Activated CD4-positive, alpha-beta T cell treated with anti-CD3 and anti-CD28 coated beads for 4 hours (primary cell): ENCODE measurements at regions not wholly inside any gene's neighbourhood (a gene's known extent, or its start where the extent isn't known, plus 50 kb on each side); places are given as distances from the start of the nearest gene placed in this dataset.

ENCODE experiments used
- DNase-seq, 2 donors: peaks; one replicate each; pipeline ENCODE4 v3.0.0-alpha.2; 2020

DNA sequence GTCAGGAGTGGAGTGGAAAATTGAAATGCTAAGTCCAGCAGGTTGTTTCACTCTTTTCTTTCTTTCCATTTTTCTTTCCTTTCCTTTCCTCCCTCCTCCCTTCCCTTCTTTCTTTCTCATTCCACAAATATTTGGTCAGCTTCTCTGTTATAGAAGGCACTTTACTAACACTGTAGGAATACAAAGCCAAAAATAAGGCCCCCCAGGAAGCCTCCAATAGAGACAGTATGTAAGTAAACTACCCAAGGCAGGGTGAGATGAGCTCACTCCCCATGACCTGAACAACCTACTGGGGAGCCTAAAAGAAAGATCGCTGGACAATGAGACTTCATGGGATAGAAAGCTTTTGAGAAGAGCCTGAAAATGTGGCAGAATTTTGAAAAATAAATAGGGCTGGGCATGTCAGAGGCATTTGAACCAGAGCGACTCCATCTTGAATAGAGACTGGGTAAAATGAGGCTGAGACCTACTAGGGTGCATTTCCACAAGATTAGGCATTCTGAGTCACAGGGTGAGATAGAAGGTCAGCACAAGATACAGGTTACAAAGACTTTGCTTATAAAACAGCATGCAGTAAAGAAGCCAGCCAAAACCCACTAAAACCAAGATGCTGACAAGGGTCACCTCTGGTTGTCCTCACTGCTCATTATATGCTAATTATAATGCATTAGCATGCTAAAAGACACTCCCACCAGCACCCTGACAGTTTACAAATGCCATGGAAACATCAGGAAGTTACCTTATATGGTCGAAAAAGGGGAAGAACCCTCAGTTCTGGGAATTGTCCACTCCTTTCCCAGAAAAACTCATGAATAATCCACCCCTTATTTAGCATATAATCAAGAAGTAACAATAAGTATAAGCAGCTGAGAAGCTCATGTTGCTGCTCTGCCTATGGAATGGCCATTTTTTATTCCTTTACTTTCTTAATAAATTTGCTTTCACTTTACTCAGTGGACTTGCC, 158.9 kb upstream of the EGFLAM start:
- DNase-seq = no peak

DNA sequence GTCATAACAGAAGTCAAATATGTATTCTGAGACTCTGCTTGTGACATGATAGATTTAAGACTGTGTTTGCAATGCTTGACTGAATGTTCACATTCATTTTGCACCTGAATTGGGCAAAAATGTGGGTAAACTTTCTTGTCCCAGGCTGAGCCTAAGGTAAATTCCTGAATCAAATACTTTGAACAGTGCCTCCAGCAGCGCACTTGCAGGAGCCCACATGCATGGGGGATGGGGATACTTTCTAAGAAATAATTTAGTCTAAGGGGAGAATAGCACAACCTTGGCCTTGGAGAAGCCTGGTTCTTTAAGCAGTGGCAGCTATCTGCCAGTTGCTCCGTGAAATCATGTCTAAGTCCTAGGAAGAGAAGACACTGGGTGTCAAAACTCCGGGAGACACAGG, 163.5 kb upstream of the EGFLAM start:
- no peak for DNase-seq

DNA sequence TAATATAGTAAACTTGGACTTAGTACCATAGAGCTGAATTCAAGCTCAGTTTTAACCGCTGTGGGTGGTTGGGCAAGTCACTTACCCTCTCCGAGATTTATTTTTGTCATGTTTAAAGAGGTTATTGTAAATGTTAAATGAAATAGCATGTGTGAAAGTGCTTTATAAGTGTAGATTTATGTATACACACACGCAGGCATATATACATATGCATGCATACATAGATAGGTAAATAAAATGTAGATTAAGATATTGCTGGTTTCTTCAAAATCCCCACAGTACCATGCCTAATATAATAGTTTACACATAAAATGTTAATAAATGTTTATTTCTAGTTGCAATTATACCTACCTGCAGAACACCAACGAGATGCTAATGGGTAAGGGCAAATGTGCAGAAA, 164.5 kb upstream of the EGFLAM start:
- DNase-seq = no peak

DNA sequence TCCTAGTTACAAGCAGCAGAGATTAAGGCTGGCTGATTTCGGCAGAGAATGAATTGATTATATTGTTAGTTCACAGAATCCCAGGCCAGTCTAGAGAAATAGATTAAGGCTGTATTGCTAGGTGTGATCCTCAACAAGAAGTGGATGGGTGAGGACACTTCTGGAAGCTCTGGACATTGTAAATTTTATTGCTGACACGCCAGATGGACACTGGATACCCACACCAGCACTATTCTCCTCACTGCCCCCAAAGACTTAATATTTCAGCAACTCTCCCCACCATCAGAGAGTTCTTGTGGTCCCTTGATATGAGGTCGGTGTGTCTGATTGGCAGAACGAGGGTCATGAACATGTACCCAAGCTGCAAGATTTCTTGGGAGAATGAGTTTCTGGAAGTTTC, 171.6 kb upstream of the EGFLAM start:
- no peak for DNase-seq

DNA sequence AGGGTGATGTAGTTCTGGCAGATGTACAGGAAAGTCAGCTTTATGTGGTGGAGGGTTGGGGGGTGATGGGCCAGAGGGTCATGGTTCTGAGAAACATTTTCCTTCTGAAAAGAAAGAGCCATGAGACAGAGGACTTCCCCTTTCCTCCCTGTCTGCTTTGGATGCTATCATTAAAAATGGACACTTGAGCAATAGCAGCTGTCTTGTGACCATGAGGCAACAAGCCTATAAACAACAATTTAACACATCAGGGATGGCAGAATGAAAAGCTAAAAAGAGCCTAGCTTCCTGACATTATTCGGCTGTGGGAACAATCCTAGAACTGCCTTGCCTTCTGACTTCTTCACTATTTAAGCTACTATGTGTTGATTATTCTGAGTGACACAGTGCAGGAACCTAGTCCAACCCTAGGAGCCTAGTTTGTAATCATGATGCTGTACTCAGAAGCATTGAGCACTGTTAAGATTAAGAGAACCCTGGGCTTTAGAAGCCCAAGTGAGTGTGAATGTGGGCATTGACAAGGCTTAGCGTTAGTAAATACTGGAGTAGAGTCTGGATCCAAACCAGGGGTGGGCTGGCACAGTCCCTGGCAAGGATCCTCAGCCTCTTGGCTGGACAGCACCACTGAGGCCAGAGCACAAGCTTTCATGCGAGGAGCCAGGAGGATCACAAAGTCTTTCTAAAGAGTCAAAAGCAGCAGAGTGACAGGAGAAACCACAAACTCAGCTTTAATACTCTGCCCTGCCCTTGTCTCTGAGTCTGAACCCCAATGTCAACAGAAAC, 178.5 kb upstream of the EGFLAM start:
- DNase-seq = no peak

DNA sequence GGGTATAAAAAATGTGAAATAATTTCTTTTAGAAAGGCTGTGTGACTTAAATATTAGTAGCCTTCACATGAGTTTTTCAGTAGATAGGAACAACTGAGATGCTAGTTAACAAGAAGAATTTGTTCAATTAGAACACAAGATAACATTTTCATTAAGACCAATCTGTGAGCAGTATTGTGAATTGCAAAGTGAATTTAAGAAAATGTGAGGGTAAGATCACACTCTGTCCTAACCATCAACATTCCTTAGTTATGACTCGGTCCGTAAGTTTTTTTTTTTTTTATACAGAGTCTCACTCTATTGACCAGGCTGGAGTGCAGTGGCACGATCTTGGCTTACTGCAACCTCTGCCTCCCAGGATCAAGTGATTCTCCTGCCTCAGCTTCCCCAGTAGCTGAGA, 180.2 kb upstream of the EGFLAM start:
- DNase-seq = no peak

DNA sequence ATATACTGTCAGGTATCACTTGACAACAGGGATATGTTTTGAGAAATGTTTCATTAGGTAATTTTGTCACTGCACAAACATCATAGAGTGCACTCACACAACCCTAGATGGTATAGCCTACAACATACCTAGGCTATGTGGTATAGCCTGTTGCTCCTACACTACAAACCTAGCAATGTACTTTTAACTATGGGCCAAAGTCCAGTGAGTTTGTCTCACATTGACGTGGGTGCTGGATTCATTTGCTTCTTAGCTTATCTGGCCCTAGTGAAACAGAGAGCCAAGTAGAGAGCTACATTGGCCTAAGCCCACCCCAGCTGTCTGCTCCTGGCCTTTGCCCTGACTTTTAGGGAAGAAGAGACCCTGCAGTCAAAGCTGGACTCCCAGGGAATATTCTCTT, 180.7 kb upstream of the EGFLAM start:
- no peak for DNase-seq

DNA sequence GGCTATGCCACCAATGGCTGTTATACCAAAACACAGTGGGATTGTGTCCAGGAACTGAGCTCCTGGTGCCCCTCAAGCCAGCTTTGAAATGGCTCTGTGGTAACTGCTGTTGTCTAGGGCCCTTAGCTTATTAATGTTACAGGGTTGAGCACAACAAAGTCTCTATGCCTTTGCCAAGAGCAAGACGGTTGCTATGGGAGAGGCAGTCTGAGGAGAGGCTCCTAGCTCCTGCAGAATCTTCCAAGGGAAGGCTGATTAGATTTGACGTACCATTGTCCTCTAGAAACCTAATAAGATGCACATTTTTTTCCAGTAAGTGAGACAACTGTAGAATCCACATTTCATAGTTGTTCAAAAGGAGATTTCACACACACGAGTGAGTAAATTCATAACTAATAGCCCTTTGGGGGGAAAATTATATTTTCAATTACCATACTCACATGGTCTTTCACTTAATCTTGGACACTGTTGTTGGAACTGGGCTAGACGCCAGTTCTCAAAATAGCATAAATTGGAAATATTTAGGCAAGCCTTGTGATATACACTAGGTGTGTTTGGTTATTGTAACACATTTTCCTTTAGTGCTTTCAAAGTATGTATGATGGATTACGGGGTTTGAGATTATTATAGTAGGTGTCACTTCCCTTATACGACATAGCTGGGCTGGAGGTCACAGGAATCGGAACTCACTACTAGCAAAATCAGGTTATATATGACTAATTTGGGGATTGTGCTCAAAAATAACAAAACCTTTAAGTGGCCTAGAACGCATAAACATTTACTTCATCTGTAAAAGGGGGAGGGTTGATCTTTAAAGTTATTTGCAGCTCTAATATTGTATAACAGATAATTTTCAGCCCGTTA, 186.3 kb upstream of the EGFLAM start:
- no peak for DNase-seq

DNA sequence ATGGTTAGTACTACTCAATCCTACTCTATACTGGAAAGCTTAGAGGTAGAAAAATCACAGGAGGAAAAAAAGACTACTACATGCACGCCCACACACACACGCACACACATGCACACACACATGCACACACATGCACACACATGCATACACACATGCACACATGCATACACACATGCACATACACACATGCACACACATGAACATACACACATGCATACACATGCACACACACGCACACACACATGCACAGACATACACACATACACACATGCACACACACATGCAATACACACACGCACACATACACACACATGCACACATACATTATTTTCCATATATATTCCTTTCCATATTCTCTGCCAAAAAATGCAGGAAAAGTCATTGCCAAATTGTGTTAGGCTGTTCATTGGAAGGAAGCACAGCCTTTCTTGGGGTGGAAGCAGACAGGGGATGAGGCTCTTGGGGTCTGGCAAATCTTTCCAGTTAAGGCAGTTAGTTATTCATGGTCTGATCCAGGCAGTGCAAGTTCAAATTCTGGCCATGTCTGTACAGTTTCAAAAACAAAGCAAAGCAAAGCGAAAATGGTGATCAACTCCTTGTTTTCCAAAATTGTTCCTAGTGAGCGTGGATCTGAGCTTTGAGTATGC, 187.9 kb upstream of the EGFLAM start:
- DNase-seq = no peak

DNA sequence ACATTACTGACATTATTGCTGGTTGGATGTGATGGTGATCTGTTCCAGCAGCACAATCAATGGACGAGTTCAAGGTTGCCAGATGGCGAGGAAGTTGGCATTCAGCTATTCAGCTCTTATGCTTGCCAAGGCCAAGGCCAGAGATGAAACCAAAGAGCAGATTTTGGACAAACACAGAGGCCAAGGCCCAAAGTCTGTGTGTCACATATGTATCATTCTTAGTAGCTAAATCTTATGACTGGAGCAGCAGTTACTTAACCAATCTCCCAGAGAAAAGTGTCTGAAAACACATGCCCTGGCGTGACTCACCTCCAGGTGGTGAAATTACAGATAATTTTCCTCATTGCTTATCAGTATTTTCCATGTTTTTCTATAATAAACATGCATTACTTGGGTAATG, 189.0 kb upstream of the EGFLAM start:
- no peak for DNase-seq

DNA sequence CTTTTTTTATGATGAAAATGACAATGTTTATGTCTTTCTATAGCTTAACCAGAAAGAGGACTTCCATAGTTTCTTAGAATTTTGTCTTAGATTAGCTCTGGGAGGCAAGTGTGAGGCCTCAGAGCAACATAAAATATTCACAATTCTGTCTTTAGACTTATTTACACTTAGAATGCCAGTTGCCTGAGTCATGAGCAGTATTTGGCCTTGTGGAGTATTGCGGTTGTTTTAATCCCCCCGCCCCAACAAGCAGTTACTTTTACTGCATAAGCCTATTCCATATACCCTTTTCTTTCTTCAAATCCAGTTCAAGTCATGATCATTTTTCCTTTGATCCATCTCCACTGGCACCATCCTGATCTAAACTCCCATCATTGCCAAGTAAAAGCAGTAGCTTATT, 198.0 kb upstream of the EGFLAM start:
- no peak for DNase-seq

DNA sequence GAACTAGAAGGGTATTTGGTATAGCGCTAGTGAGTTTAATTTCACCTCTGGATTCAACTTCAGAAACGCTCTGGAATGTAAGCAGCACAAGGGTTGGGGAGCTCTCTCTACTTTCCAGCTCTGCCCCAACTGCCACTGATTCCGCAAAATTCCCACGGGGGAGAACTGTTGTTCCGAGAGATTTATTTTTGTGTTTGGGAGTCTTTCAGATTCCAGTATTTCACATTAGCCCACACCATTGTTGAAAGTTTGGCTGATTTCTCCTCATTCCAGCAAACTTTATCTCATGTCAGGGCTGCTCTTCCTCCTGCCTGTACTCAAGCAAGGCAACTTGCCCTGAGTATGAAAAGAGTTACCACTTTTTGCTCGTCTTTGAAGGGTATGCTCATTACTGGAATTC, 198.5 kb upstream of the EGFLAM start:
- no peak for DNase-seq

DNA sequence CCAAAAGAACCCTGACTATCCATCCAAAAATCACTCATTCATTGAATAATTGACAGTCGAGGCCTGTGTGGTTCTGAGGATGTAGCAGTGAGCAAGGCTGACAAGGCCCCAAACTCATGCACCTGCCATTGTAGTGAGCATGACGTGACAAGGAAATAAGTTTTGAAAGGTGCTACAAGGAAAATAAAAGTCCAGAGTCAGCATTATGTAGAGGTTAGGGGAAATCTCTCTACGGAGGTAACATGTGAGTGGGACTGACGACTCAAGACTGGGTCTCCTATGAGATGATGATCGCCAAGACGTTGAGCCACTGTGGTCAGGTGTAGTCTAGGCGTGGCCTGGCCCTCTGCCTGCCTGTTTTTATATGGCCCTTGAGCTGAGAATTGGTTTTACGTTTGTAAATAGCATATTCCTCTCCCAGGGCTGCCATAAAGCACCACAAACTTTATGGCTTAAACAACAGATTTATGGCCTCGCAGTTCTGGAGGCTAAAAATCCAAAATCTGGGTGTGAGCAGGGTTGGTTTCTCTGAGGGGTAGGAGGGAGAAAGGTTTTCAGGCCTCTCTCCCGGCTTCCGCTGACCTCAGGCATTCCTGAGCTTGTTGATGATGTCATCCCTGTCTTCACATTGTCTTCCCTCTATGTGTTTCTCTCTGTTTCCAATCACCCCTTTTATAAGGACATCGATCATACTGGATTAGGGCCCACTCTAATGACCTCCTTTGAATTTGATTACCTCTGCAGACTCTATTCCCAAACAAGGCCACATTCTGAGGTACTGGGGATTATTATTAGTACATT, 206.4 kb upstream of the EGFLAM start:
- no peak for DNase-seq

DNA sequence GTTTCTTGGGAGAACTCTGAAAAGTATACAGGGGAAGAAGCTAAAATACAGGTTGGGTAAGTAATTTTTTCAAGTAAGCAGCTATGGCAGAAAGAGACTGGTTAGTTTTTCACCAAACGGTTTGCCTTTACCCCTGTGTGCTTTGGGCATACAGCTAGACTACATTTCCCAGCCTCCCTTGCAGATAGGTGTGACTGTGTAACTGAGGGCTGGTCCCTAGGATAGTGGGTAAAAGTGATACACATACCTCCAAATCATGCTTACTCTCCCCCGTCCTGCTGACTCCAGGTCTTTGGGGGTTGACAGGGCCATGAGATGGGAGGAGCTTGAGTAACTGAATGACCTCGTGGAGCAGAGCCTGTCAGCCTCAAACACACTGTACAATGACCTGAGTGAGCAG, 208.6 kb upstream of the GDNF start:
- no peak for DNase-seq

DNA sequence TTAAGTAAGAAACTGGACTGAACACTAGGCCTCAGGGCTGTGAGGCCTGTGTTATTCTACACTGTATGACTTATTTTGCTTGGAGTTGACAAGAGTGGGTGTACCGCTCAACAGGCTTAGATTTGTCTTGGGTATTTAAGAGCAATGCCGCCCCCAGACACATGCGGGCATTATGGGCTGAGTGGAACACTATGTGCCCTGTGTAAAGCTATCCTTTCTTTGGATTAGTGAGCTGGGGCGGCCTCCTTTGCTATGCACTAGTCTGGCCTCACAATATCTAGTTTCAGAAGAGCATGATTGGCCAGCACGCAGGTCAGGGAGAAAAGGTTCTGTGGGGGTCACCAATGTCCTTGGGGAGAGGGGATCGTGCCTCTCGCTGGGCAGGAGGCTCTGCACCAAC, 206.3 kb upstream of the GDNF start:
- no peak for DNase-seq

DNA sequence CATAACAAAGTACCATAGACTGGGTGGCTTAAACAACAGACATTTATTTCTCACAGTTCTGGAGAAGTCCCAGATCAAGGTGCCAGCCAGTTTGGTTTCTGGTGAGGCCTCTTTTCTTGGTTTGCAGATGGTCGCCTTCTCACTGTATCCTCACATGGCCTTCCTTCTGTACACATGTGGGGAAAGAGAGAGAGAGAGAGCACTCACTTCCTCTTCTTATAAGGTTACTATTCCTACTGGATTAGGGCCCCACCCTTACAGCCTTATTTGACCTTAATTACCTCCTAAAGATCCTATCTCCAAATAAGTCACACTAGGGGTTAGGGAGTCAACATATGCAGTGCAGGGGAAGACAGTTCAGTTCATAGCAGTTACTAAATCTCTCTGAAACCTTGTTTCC, 205.6 kb upstream of the GDNF start:
- no peak for DNase-seq

DNA sequence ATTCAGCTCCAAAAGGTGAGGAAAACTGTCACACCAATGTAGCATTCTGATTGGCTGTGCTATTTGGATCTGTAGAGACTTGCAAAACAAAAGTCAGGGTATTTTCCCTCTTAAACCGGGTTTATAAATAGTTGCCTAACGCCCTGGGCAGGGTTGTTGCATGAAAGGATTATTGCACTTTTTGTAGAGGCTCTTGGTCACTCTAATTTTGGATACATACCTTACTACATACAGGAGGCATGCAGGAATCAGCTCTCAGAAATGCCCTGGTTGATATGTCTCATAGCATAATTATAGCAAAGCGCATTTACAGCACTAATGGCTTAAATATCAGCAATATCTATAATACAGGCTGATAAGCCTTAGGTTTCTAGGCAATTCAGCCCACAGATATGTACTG, 200.0 kb upstream of the GDNF start:
- no peak for DNase-seq

DNA sequence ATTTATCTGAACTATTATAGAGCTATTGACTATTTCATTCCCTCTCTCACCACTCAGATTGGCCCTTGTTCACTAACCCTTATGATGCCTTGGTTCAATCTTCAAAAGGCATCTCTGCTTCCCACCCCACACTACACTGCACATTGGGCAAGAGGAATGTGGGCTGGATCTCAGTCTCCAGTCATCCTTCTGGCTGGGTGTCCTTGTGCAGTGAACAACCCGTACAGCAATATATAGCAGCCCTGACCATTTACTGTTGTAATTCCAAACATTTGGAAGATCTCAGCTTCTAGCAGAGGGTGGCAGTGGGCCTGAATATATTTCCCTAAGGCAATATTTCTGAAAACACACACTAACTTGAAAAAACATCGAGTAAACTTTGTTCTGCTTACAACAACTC, 199.2 kb upstream of the GDNF start:
- DNase-seq = no peak

DNA sequence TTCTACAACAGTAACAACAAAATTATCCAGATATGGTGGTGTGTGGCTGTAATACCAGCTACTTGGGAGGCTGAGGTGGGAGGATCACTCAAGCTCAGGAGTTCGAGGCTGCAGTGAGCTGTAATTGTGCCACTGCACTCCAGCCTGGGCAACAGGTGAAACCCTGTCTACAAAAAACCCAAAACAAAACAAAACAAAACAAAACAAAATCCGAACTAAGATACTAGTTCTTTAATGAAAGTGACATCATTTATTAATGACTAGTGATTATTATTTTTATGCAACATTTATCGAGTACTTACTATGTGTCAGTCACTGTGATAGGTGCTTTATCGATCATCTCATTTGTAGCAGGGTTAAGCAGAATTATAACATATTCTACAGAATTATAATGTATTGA, 196.9 kb upstream of the GDNF start:
- DNase-seq = no peak

DNA sequence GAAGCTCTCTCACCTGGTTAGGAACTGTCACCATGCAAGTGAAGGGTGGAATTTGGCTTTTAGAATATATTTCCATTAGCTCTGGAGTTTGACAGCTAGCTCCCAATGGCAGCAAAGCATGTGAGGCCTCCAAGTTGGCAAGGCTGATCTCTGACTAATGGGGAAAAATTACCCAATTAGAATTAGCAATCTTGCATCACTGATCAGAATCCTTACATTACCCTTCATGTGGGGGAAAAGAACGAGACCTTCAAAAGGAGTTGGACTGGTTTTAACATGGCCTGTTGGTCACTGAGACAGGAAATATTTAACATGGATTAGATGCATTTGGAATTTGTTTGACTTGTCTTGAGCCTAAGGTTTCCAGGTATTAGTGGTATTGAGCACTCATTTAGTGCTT, 192.3 kb upstream of the GDNF start:
- DNase-seq = no peak

DNA sequence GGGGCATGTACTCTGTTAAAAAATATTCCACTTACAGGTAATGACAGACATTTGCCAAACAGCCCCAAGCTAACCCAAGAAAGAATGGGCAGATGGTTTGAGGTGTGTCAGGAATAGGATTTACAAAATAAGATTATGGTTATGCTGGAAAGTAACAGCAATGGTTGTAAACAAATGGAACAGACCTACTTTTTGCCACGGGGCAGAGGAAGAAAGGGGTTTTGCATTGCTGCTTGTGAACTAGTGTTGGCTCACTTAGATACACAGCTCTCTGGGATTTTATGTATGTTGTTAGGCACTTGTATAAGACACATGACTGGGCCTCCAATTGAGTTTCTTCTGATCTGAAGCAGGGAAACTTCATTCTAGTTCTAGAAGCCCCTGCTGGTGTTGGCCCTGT, 191.5 kb upstream of the GDNF start:
- no peak for DNase-seq
